Progenitor cell of endocrine pancreas (in vitro differentiated cells): ENCODE measurements at regions not wholly inside any gene's neighbourhood (a gene's known extent, or its start where the extent isn't known, plus 50 kb on each side); places are given as distances from the start of the nearest gene placed in this dataset.

Source experiments
- DNase-seq: peaks from one replicate; pipeline ENCODE4 v3.0.0; 2021; ENCODE audit warnings: low spot score; ENCODE audit not compliant: unreplicated experiment
- H3K27ac Mint-ChIP-seq: 2 replicates; pipeline ENCODE4 v1.8.0; 2021; ENCODE audit warnings: mild to moderate bottlenecking, moderate library complexity, mixed read lengths
- H3K27me3 Mint-ChIP-seq: 2 replicates; pipeline ENCODE4 v1.8.0; 2021; ENCODE audit warnings: mixed read lengths
- H3K36me3 Mint-ChIP-seq: 2 replicates; pipeline ENCODE4 v1.8.0; 2022; ENCODE audit warnings: mixed read lengths; ENCODE audit not compliant: insufficient read depth
- H3K4me1 Mint-ChIP-seq: 2 replicates; pipeline ENCODE4 v1.8.0; 2021; ENCODE audit warnings: low read depth, mixed read lengths
- H3K4me3 Mint-ChIP-seq: 2 replicates; pipeline ENCODE4 v1.8.0; 2021; ENCODE audit warnings: low read depth, mild to moderate bottlenecking, moderate library complexity, mixed read lengths
- H3K9me3 Mint-ChIP-seq: 2 replicates; pipeline ENCODE4 v1.8.0; 2021; ENCODE audit warnings: low read depth, mixed read lengths
- TF ChIP-seq, protein P1 (sequence below): fragments of 200-600 bp; sonication (generic); IDR thresholded peaks from one replicate; pipeline ENCODE4 v1.5.0; 2021; ENCODE audit warnings: antibody characterized with exemption, mild to moderate bottlenecking; ENCODE audit not compliant: unreplicated experiment

DNA sequence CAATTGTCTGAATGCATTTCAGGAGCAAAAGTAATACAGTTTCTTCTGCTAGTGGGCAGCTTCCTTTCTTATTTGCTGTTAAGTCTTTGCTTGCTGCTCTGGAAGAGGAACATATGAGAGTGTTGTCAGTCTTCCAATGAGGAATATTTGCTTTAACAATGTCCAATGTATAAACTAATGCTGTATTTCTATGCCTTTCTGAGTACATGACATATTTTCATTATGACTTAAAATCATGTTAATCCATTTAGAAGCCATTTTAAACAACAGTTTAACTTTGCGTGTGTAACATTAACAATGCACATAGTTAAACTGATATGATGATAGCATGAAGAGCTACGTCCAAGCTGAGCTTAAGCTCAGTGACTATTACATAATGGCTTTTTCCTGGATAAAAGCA, 933.4 kb upstream of the GHITM start:
- H3K4me1 Mint-ChIP-seq = peaks cover 11% of the 10 kb centered on the region
- peaks cover 12% of the 10 kb centered on the region for H3K9me3 Mint-ChIP-seq
- TF ChIP-seq, protein P1, sequence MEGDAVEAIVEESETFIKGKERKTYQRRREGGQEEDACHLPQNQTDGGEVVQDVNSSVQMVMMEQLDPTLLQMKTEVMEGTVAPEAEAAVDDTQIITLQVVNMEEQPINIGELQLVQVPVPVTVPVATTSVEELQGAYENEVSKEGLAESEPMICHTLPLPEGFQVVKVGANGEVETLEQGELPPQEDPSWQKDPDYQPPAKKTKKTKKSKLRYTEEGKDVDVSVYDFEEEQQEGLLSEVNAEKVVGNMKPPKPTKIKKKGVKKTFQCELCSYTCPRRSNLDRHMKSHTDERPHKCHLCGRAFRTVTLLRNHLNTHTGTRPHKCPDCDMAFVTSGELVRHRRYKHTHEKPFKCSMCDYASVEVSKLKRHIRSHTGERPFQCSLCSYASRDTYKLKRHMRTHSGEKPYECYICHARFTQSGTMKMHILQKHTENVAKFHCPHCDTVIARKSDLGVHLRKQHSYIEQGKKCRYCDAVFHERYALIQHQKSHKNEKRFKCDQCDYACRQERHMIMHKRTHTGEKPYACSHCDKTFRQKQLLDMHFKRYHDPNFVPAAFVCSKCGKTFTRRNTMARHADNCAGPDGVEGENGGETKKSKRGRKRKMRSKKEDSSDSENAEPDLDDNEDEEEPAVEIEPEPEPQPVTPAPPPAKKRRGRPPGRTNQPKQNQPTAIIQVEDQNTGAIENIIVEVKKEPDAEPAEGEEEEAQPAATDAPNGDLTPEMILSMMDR = no peak
- DNase-seq = no peak
- no peak overlapping the region for H3K27ac Mint-ChIP-seq
- no peak overlapping the region for H3K4me3 Mint-ChIP-seq
- no peaks in the 10 kb centered on the region for H3K27me3 Mint-ChIP-seq
- H3K36me3 Mint-ChIP-seq = peaks cover 1% of the 10 kb centered on the region

DNA sequence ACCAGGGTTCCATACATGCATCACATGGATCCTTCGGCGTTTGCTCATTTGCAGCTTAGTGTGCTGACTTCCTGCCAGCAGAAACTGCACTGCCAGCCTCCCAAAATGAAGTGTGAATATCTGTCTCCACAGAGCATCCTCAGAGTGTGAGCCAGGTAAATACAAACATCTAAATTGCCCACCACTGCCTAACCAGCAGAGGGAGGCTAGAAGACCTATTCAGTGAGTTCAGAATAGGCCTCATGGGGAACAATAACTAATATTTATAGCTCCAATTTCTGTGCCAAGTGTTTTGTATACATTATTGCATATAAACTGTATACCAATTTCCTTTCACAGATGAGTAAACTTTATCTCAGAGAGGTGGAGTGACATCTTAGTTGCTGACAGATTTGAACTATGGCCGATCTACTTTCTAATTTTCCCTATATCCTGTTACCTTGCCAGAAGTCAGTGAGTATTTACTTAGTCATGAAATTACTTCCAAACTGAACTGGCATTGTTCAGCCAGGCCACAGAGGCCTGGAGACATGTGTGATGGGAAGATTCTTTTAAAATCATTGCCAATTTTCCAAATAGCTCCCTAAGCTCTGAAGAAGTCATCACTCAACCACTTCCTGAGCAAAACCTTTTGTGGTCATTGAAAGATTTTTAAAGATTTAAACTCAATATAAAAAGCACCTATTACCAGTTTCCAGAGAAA, 926.5 kb upstream of the GHITM start:
- no peak overlapping the region for H3K27ac Mint-ChIP-seq
- TF ChIP-seq, protein P1 = no peak
- H3K4me3 Mint-ChIP-seq = no peak overlapping the region
- DNase-seq = no peak
- H3K9me3 Mint-ChIP-seq = no peaks in the 10 kb centered on the region
- peaks cover 11% of the 10 kb centered on the region for H3K4me1 Mint-ChIP-seq
- no peaks in the 10 kb centered on the region for H3K27me3 Mint-ChIP-seq
- H3K36me3 Mint-ChIP-seq = no peaks in the 10 kb centered on the region

DNA sequence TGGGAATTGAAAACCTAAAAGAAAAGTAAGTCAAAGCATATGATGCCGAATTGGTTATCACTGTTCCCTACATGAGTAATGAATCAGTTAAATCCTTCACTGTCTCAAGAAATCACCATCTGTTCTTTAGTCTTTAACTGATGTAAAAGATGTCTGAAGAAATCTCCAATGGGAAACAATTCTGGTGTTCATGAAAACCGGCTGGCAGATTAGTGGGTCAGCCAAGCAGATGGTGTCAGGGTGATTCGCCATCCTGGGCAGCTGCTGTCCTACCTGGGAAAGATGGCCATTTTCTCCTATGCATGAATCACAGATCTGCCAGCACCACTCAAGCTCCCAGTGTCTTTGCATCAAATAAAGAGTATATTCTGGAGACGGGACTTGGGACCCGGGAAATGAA, 925.2 kb upstream of the GHITM start:
- Mint-ChIP-seq H3K4me3 (no peak overlapping the region), H3K27me3 (no peaks in the 10 kb centered on the region), H3K4me1 (peaks cover 13% of the 10 kb centered on the region), H3K36me3 (no peaks in the 10 kb centered on the region), H3K9me3 (no peaks in the 10 kb centered on the region), H3K27ac (no peak overlapping the region)
- no peak for DNase-seq
- TF ChIP-seq, protein P1 = no peak

DNA sequence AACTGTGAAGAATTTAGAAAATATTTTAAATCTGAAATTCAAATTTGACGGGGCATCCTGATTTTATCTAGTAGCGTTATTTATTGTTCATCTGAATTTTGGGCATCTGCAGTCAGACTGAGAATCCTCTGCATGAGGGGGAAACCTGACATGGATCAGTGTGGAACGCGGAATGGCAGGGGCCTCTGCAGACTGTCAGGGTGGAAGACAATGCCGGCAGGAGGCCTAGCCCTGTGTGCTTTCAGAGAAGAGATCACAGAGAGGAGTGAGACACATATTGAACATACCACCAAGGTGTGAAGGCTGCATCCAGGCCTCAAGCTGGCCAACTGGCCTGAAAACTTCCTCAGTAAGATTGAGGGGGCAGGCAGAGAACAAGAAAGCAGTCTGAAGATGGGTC, 921.1 kb upstream of the GHITM start:
- Mint-ChIP-seq H3K4me1 (peaks cover 2% of the 10 kb centered on the region), H3K4me3 (no peak overlapping the region), H3K36me3 (no peaks in the 10 kb centered on the region), H3K9me3 (no peaks in the 10 kb centered on the region), H3K27ac (no peak overlapping the region), H3K27me3 (no peaks in the 10 kb centered on the region)
- TF ChIP-seq, protein P1 = no peak
- DNase-seq = no peak

DNA sequence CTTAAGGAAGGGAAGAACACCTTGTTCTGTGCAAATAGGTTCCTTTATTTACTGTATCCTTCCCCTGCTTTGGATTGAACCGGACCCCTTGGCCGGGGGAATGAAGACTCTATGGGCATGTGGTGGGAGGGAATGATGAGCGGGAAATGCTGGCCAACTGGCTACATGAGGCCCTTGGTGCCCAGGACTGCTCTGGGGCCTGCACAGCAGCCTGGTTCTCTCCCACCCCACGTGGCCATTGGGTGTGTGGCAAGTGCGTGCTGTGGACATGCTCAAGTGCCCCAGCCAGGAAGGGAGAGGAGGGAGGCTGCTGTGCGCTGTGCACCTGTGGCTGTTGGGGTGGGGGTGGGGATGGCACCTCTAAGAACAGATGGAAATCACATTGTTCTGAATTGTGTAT, 917.0 kb upstream of the GHITM start:
- H3K27me3 Mint-ChIP-seq = no peaks in the 10 kb centered on the region
- TF ChIP-seq, protein P1 = no peak
- no peaks in the 10 kb centered on the region for H3K9me3 Mint-ChIP-seq
- no peak overlapping the region for H3K27ac Mint-ChIP-seq
- H3K36me3 Mint-ChIP-seq = no peaks in the 10 kb centered on the region
- peaks cover 2% of the 10 kb centered on the region for H3K4me1 Mint-ChIP-seq
- no peak overlapping the region for H3K4me3 Mint-ChIP-seq
- no peak for DNase-seq
